NCI-H187 (cell line): ENCODE measurements at regions not wholly inside any gene's neighbourhood (a gene's known extent, or its start where the extent isn't known, plus 50 kb on each side); places are given as distances from the start of the nearest gene placed in this dataset.
"Not testable (repeated sequence)": the region's sequence is repeated elsewhere in the genome, so short reads cannot be mapped to it uniquely, and the experiment has no call there.

ENCODE experiments used
- DNase-seq, 2 experiments: peaks; one replicate each; lab custom pipeline; 2025; lab: John Stamatoyannopoulos, UW

DNA sequence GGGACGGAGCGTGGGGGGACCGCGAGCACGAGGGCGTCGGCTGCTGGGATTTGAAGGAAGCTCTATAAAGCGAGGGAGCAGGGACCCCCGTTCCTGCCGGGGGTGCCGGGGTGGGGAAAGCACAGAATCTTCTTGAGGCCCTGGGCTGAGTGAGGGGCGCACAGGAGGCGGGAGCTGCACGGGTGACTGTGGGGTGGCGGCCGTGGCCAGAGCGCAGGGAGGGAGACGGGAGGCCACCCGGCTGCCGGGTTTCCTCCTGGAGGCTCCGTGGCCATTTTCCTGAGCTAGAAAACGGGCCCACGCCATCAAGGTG lies 385.1 kb downstream of the SMOC2 start:
- no peak for DNase-seq

DNA sequence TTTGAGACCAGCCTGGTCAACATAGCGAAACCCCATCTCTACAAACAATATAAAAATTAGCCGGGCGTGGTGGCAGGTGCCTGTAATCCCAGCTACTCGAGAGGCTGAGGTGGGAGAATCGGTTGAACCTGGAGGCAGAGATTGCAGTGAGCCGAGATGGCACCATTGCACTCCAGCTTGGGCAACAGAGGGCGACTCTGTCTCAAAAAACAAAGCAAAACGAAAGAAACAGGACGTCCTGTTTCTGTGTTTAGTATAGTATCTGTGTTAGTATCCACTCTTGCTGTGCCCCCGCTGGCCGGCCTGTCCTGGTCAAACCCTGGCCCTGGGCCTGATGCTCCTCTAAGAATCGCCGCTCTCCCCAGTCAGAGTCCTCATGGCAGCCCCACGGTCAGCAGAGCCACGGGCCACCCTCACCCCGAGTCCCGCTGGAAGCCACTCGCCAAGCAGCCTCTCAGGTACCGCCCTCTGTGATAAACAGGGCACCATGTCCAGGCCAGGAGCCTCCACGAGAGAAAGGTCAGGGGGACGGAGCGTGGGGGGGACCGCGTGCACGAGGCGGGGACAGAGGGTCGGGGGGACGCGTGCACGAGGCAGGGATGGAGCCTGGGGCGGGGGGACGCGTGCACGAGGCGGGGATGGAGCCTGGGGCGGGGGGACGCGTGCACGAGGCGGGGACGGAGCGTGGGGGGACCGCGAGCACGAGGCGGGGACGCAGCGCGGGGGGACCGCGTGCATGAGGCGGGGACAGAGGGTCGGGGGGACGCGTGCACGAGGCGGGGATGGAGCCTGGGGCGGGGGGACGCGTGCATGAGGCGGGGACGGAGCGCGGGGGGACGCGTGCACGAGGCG lies 384.5 kb downstream of the SMOC2 start:
- DNase-seq, result no peak

DNA sequence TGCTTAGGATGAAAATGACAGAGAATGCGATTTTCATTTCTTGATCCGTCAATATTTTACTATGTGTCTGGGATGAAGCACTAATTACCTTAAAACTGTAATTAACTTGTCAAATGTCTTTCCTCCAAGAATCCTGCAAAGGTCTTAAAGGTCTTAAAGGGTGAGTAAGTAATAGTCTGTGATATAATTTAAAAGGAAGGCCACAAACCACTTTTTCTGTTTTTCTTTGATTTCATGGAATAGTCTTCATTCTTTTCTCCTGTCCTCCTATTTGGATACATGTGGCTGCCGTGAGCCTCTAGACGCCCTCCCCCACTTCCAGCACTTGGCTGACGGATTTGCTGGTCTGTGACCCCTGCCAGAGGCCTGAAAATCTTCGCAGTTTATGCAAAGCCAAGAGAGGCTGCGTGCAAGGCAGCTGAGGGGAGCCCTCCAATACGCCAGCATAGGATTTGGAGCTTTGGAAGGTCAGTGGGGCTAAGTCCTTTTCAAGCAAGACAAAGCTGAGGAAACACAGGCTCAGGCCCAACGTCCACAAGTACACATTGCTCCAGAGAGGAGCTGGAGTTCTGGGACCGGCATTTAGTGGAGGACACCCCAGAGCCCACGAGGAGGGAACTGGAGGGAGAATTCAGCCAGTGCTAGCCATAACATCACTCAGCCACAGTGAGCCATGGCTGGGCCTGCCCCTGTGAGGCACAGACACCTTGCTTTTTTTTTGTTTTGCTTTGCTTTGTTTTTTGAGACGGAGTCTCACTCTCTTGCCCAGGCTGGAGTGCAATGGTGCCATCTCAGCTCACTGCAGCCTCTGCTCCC lies 382.6 kb downstream of the SMOC2 start:
- no peak for DNase-seq

DNA sequence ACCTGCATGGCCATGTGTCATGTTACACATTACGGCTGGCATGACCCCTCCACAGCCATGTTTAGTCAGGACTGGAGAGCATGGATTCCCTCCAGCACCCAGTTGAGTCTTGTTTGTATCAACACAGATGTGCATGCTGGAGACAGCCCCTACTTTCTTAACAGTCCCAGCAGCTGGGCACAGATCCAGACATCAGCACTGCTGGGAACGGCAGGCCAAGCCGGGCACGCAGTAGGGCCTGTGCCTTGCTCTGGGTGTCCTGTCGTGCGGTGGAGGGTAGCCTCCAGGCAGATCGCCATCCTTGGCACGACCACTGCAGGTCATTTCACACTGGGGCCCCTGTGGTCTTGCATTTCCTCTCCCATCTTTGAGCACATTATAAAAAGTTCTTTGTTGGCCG lies 381.4 kb downstream of the SMOC2 start:
- no peak for DNase-seq

DNA sequence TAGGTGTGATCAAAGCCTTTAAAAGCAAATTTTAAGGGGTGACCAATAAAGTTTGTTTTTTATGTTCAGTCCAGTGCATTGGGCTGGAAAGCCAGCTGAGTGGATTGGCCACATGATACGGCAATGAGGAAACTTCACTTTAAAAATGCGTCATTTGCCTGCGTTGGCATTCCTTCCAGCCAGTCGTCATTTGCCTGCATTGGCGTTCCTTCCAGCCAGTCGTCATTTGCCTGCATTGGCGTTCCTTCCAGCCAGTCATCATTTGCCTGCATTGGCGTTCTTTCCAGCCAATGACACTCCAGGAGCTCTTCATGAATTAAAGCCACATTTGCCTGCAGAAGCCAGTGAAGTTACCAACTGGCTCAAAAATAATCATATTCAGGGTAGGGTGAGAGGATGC lies 378.6 kb downstream of the SMOC2 start:
- DNase-seq, result no peak

- no peak for DNase-seq
Measured at GRCh38 chr6:168817558-168818159, 376.7 kb downstream of the SMOC2 start.

DNA sequence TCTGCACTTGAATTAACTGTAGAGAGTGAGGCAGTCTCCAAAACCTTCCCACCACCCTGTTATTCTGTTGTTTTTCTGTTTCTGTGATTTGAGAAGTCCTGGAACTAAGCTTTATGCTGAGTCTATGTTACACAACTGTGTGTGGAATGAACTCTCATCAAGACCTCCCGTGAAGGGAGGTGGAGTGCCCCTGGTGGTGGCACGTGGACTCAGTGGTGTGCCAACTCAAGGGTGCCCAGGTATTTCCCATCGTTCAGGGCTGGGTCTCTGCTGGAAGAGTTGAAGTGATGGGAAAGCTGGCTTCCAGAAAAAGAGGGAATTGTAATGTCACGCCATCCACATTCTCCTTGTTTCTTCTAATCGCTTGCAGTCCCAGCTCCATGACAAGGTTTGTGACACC lies 374.2 kb downstream of the SMOC2 start:
- no peak for DNase-seq

DNA sequence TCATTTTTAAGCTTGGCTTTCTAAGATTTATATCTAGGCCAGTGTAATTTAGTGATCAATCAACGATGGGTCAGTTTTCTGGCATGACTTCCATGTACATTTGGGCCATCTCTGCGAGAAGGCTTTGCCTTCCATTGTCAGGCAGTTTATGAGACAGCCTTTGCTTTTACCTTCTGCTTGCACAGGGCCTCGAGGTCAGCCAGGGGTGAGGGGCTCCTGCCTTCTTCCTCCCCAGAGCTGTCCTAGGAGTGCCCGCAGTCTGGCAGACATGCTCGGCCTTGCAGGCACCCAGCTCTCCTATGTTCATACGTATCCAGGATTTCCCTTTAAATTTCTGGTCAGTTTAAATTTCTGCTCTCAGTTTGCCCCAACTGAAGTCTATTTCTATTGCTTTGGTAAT lies 367.2 kb downstream of the SMOC2 start:
- DNase-seq, result no peak

- no peak for DNase-seq
Measured at GRCh38 chr6:168804331-168804730, 363.3 kb downstream of the SMOC2 start.

DNA sequence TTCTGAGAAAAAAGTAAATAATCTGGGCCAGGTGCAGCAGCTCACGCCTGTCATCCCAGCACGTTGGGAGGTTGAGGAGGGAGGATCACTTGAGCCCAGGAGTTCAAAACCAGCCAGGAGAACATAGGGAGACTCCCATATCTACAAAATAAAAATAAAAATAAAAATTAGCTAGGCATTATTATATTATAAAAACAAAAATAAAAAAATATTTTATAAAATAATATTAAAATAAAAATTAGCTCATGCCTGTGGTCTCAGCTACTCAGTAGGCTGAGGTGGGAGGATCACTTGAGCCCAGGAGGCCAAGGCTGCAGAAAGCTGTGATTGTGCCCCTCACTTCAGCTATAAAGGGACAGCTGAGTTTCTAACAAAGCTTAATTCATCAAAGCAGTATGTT lies 362.9 kb downstream of the SMOC2 start:
- no peak for DNase-seq

- no peak for DNase-seq
Measured at GRCh38 chr6:168799067-168799466, 358.1 kb downstream of the SMOC2 start.

- DNase-seq, result no peak
Measured at GRCh38 chr6:168796106-168796505, 355.1 kb downstream of the SMOC2 start.

GRCh38 chr6:168795611-168796010 lies 354.6 kb downstream of the SMOC2 start:
- not testable (repeated sequence) for DNase-seq

DNA sequence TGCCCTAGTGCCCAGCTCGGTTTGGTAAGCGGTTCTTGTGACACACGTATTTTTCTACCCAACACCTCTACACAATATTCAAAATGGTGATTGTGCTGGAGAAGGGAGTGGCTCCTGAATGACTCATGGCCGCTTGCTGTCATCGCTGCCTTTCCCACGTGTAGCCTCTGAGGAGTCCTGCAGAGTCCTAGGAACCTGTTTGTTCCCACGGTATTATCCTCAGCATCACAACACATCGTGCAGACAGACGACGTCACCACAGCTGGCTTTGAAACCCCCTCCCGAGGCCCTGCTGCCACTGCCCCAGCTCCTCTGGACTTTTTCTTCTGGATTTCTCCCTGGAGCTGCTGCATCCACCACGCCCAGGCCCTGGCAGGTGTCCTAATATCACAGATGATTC lies 353.5 kb downstream of the SMOC2 start:
- DNase-seq, result no peak

DNA sequence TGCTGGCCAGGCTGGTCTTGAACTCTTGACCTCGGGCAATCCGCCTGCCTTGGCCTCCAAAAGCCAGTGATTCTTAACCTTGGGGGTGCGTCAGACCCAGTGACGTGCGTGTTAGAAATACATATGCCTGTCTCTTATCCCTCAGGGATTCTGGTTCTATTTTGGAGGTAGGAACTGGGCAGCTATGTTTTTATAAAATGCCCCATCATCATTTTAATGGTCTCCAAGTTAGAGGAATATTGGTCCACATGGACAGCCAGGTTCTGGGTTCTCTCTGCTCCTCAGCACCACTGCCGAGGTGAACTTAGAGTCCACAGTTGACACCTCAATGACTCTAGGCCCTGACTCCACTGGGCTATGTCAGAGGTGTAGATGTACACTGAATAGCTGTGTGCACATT lies 352.7 kb downstream of the SMOC2 start:
- DNase-seq, result no peak

- no peak for DNase-seq
Measured at GRCh38 chr6:168791917-168792316, 350.9 kb downstream of the SMOC2 start.

DNA sequence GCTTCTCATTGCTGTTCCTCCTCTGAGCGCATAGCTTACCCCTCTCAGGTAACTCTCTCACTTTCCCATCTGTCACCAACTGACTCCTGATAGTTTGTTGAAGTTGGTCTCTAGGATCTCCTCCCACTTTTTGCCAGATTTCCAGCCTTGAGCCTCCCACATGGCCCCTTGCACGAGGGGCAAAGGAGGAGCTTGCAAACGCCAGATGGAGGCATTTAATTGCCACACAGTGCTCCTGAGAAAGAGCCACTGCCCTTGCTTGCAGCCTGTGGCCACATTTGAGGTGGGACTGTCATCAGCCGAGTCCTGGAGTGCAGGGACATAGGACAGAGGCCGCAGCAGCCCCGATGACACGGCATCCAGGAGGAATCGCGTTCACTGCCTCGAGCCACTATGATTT lies 348.7 kb downstream of the SMOC2 start:
- no peak for DNase-seq

- no peak for DNase-seq
Measured at GRCh38 chr6:168785720-168786511, 344.9 kb downstream of the SMOC2 start.

GRCh38 chr6:168784426-168784825 lies 343.4 kb downstream of the SMOC2 start:
- no peak for DNase-seq

- no peak for DNase-seq
Measured at GRCh38 chr6:168783720-168784119, 342.7 kb downstream of the SMOC2 start.

DNA sequence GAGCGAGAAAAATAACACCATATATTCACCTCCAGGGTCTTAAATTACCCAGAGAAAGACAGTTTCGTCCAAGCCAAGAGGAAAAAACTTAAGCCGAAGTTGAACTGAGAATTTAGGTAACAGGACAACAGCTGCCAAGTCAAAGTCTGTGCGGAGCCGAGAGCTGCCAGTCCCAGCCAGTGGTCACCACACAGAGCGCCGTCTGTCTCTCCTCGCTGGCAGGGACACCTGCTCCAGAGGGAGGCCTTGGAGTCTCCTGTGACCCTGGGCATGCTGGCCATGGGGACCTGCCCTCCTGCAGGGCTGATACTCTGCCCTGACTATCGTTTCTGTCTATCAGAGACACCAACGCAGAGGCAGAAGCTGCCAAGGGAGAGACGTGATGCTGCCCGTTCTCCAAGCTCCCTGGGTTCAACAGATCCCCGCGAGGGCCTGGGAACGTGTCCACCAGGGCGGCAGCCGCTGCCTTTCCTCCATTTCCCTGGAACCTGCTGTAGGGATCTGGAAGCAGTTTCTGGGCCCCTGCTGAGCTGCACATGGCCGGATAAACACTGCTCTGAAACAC lies 341.3 kb downstream of the SMOC2 start:
- DNase-seq, result no peak

DNA sequence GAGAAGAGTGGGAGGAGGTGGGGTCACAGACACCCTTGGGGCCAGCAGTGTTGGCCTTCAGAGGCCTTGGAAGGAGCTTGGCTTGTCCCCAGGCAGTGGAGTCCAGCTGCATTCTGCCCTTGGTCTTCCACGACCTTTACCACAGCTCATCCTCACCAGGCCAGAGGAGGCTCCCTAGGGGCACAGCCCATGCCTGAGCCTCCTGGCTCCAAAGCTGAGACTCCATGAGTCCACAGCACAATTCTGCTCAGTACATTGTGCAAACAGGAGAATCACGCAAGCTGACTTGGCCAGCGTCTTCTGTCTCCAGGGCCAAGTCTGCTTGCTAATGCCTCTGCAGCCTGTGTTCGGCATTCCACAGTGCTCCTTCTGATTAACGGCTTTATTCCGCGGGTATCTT lies 337.2 kb downstream of the SMOC2 start:
- no peak for DNase-seq
